ENCODE measurements at regions not wholly inside any gene's neighbourhood (a gene's known extent, or its start where the extent isn't known, plus 50 kb on each side); places are given as distances from the start of the nearest gene placed in this dataset.

- no peak for DNase-seq (ENCODE audit: low read depth in 1 of 2, low spot score in 1 of 2)
Observed at GRCh38 chr2:56705713-56706112, 521.9 kb downstream of the CCDC85A start.

GRCh38 chr2:56707218-56707617 is 523.4 kb downstream of the CCDC85A start:
- DNase-seq (ENCODE audit: low read depth in 1 of 2, low spot score in 1 of 2), result no peak

GRCh38 chr2:56707650-56708049 is 523.9 kb downstream of the CCDC85A start:
- DNase-seq (ENCODE audit: low read depth in 1 of 2, low spot score in 1 of 2), result no peak

- DNase-seq (ENCODE audit: low read depth in 1 of 2, low spot score in 1 of 2), result no peak
Observed at GRCh38 chr2:56709181-56709580, 525.4 kb downstream of the CCDC85A start.

- no peak for DNase-seq (ENCODE audit: low read depth in 1 of 2, low spot score in 1 of 2)
Observed at GRCh38 chr2:56713161-56713676, 529.4 kb downstream of the CCDC85A start.

GRCh38 chr2:56713978-56714377 is 530.2 kb downstream of the CCDC85A start:
- DNase-seq (ENCODE audit: low read depth in 1 of 2, low spot score in 1 of 2), result no peak

GRCh38 chr2:56714400-56714799 is 530.6 kb downstream of the CCDC85A start:
- no peak for DNase-seq (ENCODE audit: low read depth in 1 of 2, low spot score in 1 of 2)

GRCh38 chr2:56715683-56716082 is 531.9 kb downstream of the CCDC85A start:
- DNase-seq (ENCODE audit: low read depth in 1 of 2, low spot score in 1 of 2), result no peak

GRCh38 chr2:56718413-56718812 is 534.6 kb downstream of the CCDC85A start:
- DNase-seq (ENCODE audit: low read depth in 1 of 2, low spot score in 1 of 2), result no peak

- no peak for DNase-seq (ENCODE audit: low read depth in 1 of 2, low spot score in 1 of 2)
Observed at GRCh38 chr2:56729212-56729611, 545.4 kb downstream of the CCDC85A start.

- no peak for DNase-seq (ENCODE audit: low read depth in 1 of 2, low spot score in 1 of 2)
Observed at GRCh38 chr2:56732946-56733345, 549.2 kb downstream of the CCDC85A start.

GRCh38 chr2:56739413-56739812 is 555.6 kb downstream of the CCDC85A start:
- DNase-seq (ENCODE audit: low read depth in 1 of 2, low spot score in 1 of 2), result no peak

GRCh38 chr2:56741601-56742102 is 557.9 kb downstream of the CCDC85A start:
- no peak for DNase-seq (ENCODE audit: low read depth in 1 of 2, low spot score in 1 of 2)

- no peak for DNase-seq (ENCODE audit: low read depth in 1 of 2, low spot score in 1 of 2)
Observed at GRCh38 chr2:56743807-56744206, 560.0 kb downstream of the CCDC85A start.

GRCh38 chr2:56749152-56749752 is 565.5 kb downstream of the CCDC85A start:
- no peak for DNase-seq (ENCODE audit: low read depth in 1 of 2, low spot score in 1 of 2)

GRCh38 chr2:56753182-56753581 is 569.4 kb downstream of the CCDC85A start:
- no peak for DNase-seq (ENCODE audit: low read depth in 1 of 2, low spot score in 1 of 2)

GRCh38 chr2:56754066-56754615 is 570.4 kb downstream of the CCDC85A start:
- DNase-seq (ENCODE audit: low read depth in 1 of 2, low spot score in 1 of 2), result no peak

GRCh38 chr2:56754627-56755026 is 570.8 kb downstream of the CCDC85A start:
- no peak for DNase-seq (ENCODE audit: low read depth in 1 of 2, low spot score in 1 of 2)

- no peak for DNase-seq (ENCODE audit: low read depth in 1 of 2, low spot score in 1 of 2)
Observed at GRCh38 chr2:56757884-56758545, 574.2 kb downstream of the CCDC85A start.

- DNase-seq (ENCODE audit: low read depth in 1 of 2, low spot score in 1 of 2), result no peak
Observed at GRCh38 chr2:56763683-56764082, 579.9 kb downstream of the CCDC85A start.

- DNase-seq (ENCODE audit: low read depth in 1 of 2, low spot score in 1 of 2), result no peak
Observed at GRCh38 chr2:56768973-56769372, 585.2 kb downstream of the CCDC85A start.

- no peak for DNase-seq (ENCODE audit: low read depth in 1 of 2, low spot score in 1 of 2)
Observed at GRCh38 chr2:56770490-56770889, 586.7 kb downstream of the CCDC85A start.

Data from activated CD4-positive, alpha-beta T cell treated with anti-CD3 and anti-CD28 coated beads, Interleukin-2, amount 50 U/mL, for 24 hours (primary cell).